Ascending aorta (tissue), 2 donors: ENCODE measurements at regions not wholly inside any gene's neighbourhood (a gene's known extent, or its start where the extent isn't known, plus 50 kb on each side); places are given as distances from the start of the nearest gene placed in this dataset.

Experiments
- DNase-seq, 2 donors: peaks; one replicate each; pipeline ENCODE4 v3.0.0-alpha.2; 2019; ENCODE audit warnings: low spot score in 2 of 2
- H3K27ac ChIP-seq, 2 donors: fragments of 200-600 bp; sonication (generic); one replicate each; pipeline ENCODE4 v1.5.1; 2016 to 2017; ENCODE audit warnings: mild to moderate bottlenecking in 1 of 2
- H3K27me3 ChIP-seq: fragments of 200-600 bp; sonication (generic); one replicate; pipeline ENCODE4 v1.5.1; 2017
- H3K36me3 ChIP-seq, 2 donors: fragments of 200-600 bp; sonication (generic); one replicate each; pipeline ENCODE4 v1.5.1; 2016
- H3K4me1 ChIP-seq, 2 donors: fragments of 200-600 bp; sonication (generic); one replicate each; pipeline ENCODE4 v1.5.1; 2016 to 2017; ENCODE audit warnings: mild to moderate bottlenecking in 1 of 2
- H3K4me3 ChIP-seq, 2 donors: fragments of 200-600 bp; sonication (generic); one replicate each; pipeline ENCODE4 v1.5.1; 2016 to 2017; ENCODE audit warnings: mild to moderate bottlenecking in 1 of 2
- H3K9me3 ChIP-seq, 2 donors: fragments of 200-600 bp; sonication (generic); one replicate each; pipeline ENCODE4 v1.5.1; 2016
- intact Hi-C: fragments of 100-400 bp; cut with DNase I; formaldehyde crosslinking; loops from one replicate; pipeline ENCODE4 v1.15.1; 2023
- TF ChIP-seq, protein P1 (sequence below), 3 experiments: fragments of 200-600 bp in 2 of 3; fragments of 450-650 bp in 1 of 3; sonication (generic) in 2 of 3; IDR thresholded peaks; one replicate each; pipeline ENCODE4 v1.5.1; 2016 to 2019; ENCODE audit warnings: antibody characterized with exemption in 3 of 3, mild to moderate bottlenecking in 1 of 3, moderate library complexity in 1 of 3

GRCh38 chr3:72219752-72220151 lies 434.8 kb upstream of the PROK2 start:
- TF ChIP-seq, protein P1, sequence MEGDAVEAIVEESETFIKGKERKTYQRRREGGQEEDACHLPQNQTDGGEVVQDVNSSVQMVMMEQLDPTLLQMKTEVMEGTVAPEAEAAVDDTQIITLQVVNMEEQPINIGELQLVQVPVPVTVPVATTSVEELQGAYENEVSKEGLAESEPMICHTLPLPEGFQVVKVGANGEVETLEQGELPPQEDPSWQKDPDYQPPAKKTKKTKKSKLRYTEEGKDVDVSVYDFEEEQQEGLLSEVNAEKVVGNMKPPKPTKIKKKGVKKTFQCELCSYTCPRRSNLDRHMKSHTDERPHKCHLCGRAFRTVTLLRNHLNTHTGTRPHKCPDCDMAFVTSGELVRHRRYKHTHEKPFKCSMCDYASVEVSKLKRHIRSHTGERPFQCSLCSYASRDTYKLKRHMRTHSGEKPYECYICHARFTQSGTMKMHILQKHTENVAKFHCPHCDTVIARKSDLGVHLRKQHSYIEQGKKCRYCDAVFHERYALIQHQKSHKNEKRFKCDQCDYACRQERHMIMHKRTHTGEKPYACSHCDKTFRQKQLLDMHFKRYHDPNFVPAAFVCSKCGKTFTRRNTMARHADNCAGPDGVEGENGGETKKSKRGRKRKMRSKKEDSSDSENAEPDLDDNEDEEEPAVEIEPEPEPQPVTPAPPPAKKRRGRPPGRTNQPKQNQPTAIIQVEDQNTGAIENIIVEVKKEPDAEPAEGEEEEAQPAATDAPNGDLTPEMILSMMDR (IDR thresholded peaks at IDR 0.05), result no peak
- H3K4me1 ChIP-seq, result no peaks in the 10 kb centered on the region
- intact Hi-C loops, result no loop called here

DNA sequence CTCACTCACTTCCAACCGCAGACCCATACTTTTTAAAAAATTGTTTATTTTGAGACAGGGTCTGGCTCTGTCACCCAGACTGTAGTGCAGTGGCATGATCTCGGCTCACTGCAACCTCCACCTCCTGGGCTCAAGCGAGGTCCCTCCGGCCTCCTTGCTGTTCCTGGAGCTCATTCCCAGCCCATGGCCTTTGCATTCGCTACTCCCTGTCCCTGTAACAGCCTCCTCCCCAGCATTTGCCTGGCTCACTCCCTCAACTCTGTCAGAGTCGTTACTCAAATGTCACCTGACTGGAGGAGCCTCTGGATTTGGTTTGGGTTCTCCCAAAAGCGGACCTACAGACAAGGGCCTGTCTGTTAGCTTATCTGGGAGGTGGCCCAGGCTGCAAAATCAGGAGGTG lies 432.6 kb upstream of the PROK2 start:
- Histone ChIP-seq H3K27me3 (no peaks in the 10 kb centered on the region), H3K4me3 (no peak overlapping the region), H3K9me3 (no peaks in the 10 kb centered on the region), H3K36me3 (no peaks in the 10 kb centered on the region), H3K27ac (no peak overlapping the region), H3K4me1 (no peaks in the 10 kb centered on the region)
- TF ChIP-seq, protein P1 (IDR thresholded peaks at IDR 0.05), result no peak
- no peak for DNase-seq
- intact Hi-C loops, result no loop called here

More at GRCh38 chr3:72219752-72220151, 434.8 kb upstream of the PROK2 start:
- Histone ChIP-seq H3K27me3 (no peaks in the 10 kb centered on the region), H3K36me3 (no peaks in the 10 kb centered on the region), H3K27ac (no peak overlapping the region), H3K9me3 (peaks cover 0 to 3% of the 10 kb centered on the region in 2 donors), H3K4me3 (no peak overlapping the region)
- DNase-seq, result no peak

- no peaks in the 10 kb centered on the region for H3K36me3 ChIP-seq
- H3K27ac ChIP-seq, result no peak overlapping the region
- H3K27me3 ChIP-seq, result no peaks in the 10 kb centered on the region
- H3K4me1 ChIP-seq, result no peaks in the 10 kb centered on the region
- TF ChIP-seq, protein P1 (IDR thresholded peaks at IDR 0.05), result no peak
- intact Hi-C loops, result no loop called here
- H3K9me3 ChIP-seq, result no peaks in the 10 kb centered on the region
- no peak for DNase-seq
- no peak overlapping the region for H3K4me3 ChIP-seq
Observed at GRCh38 chr3:72214066-72214951, 429.4 kb upstream of the PROK2 start.

GRCh38 chr3:72213296-72214065 lies 428.5 kb upstream of the PROK2 start:
- Histone ChIP-seq H3K4me1 (no peaks in the 10 kb centered on the region), H3K27me3 (no peaks in the 10 kb centered on the region), H3K36me3 (no peaks in the 10 kb centered on the region), H3K9me3 (no peaks in the 10 kb centered on the region), H3K27ac (no peak overlapping the region), H3K4me3 (no peak overlapping the region)
- TF ChIP-seq, protein P1 (IDR thresholded peaks at IDR 0.05), result no peak
- intact Hi-C loops, result no loop called here
- no peak for DNase-seq

DNA sequence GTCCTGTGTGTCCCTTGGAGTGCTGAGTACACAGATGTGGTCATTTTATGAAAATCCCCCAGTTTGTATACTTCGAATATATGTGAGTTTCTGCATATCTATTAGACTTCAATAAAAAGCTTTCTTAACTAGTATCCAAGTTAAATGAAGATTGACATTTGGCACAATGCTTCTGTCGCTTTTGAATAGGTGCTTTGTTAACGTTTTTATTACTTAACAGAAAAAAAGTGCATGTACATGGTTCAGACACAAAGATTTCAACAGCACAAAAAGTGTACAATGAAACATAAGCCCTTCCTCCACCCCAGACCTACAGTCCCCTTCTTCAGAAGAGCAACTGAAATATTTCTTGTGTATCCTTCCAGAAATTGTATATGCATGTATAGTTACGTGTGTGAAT lies 427.4 kb upstream of the PROK2 start:
- TF ChIP-seq, protein P1 (IDR thresholded peaks at IDR 0.05), result no peak
- DNase-seq, result no peak
- H3K27me3 ChIP-seq, result no peaks in the 10 kb centered on the region

More for the DNA sequence above, 427.4 kb upstream of the PROK2 start:
- intact Hi-C loops, result no loop called here
- Histone ChIP-seq H3K4me3 (no peak overlapping the region), H3K4me1 (no peaks in the 10 kb centered on the region), H3K9me3 (no peaks in the 10 kb centered on the region), H3K36me3 (no peaks in the 10 kb centered on the region), H3K27ac (no peak overlapping the region)
